ENCODE measurements at regions not wholly inside any gene's neighbourhood (a gene's known extent, or its start where the extent isn't known, plus 50 kb on each side); places are given as distances from the start of the nearest gene placed in this dataset.

DNA sequence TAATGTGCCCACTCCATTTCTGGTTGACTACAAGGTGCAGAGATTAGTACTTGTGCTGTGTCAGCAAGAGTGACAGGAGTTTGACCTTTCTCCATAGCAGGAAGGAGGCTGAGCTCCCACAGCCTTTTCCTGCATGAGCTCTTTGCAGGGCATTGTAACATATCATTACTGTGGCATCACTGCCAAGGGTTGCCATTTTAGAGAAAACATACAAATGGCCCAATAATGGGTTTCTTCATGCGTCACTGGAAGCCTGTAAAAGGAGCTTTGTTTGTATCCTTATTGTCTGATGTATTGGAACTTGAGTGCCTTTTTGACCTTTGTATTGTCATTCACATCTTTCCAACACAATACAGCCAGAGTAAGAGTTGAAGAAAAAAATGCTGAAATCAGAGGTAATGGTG, 323.0 kb upstream of the CDIN1 start:
- no peak for DNase-seq (ENCODE audit: low read depth in 3 of 3)

DNA sequence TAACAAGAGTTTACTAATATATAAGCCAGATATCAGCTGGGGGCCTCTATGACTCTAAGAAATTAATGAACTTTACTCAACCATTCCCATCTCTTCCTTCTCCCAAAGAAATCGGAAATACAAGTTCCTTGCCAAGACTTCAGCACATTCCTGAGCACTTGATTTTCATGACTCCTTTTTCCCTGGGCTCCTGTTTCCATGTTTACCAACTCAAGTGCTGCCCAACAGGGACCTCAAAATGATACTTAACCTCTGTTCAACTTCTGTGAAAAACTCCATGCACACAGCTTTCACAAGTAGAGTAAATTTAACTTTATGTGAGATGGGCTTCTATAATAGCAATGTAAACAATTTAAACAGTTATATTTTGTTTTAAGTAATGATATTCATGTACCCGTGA, 315.8 kb upstream of the CDIN1 start:
- no peak for DNase-seq (ENCODE audit: low read depth in 3 of 3)

- DNase-seq (ENCODE audit: low read depth in 3 of 3) = no peak
Measured at GRCh38 chr15:36265422-36265821, 314.0 kb upstream of the CDIN1 start.

DNA sequence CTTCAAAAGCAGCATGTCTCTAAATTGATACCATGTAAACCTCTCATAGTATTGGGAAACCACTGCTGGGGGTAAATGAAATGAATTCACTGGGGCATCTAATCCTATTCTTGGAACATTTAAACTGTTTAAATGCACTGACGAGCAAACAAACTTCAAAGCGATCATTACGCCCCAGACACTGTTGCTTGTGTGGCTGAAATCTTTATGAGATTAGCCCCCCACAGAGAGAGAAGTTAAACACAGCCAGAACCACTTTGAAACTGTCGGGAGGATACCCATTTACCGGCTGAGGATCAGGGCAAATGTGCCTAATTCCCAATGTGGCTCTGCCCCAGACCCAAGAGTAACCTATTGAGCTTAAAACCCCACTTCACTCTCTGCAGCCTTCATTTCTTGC, 308.4 kb upstream of the CDIN1 start:
- DNase-seq (ENCODE audit: low read depth in 3 of 3) = no peak

GRCh38 chr15:36275656-36276055, 303.8 kb upstream of the CDIN1 start:
- no peak for DNase-seq (ENCODE audit: low read depth in 3 of 3)

DNA sequence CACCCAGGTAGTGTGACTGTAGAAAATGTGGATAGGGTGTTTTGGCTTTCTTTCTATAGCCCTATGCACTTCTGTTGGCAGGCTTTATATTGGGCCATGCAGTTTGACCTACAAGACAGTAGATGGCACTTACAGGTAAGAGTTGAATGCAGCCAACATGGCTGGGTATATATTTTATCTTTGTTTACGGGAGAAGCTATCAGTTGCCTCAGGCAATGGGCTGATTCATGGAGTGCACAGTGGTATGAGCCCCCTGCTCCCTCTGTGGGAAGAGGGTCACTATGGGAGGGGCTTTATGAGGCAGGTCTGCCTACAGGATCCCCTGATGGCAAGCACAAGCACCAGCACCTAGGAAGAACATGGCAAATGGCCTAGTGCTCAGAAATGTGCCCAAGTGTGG, 301.2 kb upstream of the CDIN1 start:
- DNase-seq (ENCODE audit: low read depth in 3 of 3) = no peak

DNA sequence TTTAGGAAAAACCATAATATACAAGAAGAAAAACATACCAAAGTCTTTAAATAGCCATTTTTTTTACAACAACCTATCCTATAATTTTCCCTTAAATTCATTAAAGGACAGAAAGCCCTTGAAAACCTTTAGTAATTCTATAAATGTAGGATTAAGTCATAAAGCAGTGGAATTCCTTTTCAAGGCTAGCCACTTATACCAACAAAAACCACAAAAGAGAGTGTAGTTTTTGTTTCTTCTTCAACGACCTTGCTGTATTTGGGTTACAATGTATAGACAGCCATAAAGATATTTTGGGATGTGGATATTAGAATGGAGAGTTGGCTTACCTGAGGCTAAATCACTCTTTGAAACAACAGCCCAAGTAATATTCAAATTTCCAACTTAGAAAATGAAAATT, 296.6 kb upstream of the CDIN1 start:
- no peak for DNase-seq (ENCODE audit: low read depth in 3 of 3)

- DNase-seq (ENCODE audit: low read depth in 3 of 3) = no peak
Measured at GRCh38 chr15:36284911-36285310, 294.5 kb upstream of the CDIN1 start.

DNA sequence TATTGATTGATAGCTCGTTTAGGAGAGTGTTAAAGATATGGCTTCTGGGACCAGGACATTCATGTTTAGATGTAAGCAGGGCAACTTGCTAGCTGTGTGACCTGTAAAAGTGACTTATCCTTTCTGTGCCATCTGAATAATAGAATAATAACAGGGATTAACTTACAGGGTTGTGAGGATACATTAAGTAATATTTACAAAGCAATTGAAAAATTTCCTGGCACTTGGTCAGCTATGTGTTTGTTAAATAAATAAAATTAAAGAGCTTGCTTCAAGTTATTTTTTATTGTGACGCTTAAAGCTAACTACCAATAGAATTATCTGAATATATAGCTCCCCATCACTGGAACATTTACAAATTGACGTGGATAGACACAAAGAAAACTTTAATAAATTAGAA, 287.9 kb upstream of the CDIN1 start:
- no peak for DNase-seq (ENCODE audit: low read depth in 3 of 3)

DNA sequence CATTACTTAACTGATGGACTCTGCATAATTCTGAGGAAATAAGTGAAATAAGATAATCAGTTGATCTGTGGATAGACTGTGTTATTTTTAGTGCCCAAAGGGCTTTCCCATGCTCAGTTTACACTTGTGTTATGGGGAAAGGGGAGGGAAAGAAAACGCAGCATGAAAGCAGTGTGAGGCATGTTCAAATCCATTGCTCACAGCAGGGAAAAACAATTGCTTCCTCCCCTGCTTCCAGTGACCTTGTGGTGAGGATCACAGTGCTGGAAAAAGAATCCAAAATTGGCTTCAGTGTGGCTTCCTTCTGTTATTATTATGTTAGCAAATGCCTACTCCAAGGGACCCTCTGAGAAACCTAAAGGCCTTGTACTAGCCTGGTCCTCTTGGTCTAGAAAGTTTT, 285.1 kb upstream of the CDIN1 start:
- DNase-seq (ENCODE audit: low read depth in 3 of 3) = no peak

- DNase-seq (ENCODE audit: low read depth in 3 of 3) = no peak
Measured at GRCh38 chr15:36301947-36302346, 277.5 kb upstream of the CDIN1 start.

DNA sequence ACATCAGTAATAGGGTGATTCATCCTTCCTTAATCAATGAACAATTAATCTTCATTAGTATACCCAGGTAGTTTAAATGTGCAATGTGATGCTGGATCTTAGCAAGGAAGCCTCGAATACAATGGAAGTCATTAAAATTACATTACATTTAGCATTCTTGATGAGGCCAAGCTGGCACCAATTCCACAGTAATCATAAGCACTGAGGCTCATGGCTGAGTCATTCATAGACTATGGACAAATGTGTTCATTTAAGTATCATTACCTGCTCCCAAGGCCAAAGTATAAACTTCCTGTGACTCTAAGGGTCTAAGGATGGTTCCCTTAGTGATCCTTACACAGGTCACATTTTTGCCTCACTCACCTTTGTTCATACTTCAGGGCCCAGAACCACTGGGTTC, 266.4 kb upstream of the CDIN1 start:
- DNase-seq (ENCODE audit: low read depth in 3 of 3) = no peak

DNA sequence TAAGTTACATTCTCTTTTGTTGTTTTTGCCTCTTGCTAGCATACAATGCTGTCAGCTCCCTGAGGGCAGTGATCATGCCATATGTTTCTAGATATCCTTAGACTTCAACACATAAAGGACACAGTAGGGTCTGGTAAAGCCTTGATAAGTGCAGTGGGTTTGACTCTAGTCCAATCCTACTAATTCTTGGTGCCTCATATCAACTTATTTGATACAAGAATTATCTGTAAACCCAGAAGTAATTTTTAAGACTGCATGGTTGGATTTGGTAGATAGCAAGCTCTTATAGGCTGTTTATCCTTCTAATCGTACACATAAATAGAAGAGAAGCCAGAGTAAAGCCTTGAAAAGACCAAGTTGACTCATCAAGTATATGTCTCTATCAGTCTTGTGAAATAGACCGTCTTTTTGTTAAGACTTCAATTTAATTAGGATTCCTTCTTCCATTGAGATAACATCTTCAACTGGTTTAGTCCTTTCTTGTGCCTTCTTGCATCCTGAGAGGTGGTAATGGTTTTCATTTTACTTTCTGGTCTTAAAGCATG, 265.6 kb upstream of the CDIN1 start:
- DNase-seq (ENCODE audit: low read depth in 3 of 3) = no peak

DNA sequence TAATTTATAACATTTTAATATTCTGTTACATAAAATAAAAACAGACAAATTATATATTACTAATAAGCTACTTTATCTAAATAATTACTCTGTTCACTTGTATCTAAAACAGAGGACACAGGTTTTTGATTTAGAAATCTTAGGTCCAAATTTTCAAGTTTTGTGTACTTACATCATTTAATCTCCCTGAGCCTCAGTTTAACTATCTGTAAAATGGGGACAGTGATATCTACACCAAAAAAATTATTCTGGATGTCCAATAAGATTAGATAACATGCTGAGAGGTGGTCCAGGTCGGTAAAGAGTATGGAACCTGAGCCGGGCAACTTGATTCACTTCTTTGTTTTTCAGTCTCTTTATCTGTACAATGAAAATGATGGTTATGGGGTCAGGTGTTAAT, 263.8 kb upstream of the CDIN1 start:
- no peak for DNase-seq (ENCODE audit: low read depth in 3 of 3)

DNA sequence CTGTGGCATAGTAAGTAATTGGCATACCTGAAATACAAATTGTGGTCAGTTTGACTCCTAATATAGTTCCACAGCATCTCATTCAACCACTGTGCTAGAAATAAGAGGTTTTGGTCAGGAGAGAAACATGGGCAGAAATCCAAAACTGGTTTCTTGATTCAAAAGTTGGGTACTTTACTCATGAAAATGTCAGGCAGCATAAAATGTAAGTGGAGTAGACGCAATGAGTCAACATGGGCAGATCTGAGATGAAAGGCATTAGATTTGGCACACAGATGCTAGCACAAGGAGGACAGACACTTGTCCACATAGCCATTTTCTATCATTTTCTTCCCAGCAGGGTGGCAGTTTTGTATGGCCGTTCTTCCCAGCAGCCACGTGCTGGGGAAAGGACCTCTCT, 255.8 kb upstream of the CDIN1 start:
- no peak for DNase-seq (ENCODE audit: low read depth in 3 of 3)

GRCh38 chr15:36325206-36325605, 254.2 kb upstream of the CDIN1 start:
- no peak for DNase-seq (ENCODE audit: low read depth in 3 of 3)

- no peak for DNase-seq (ENCODE audit: low read depth in 3 of 3)
Measured at GRCh38 chr15:36329592-36329991, 249.8 kb upstream of the CDIN1 start.

GRCh38 chr15:36330598-36330997, 248.8 kb upstream of the CDIN1 start:
- no peak for DNase-seq (ENCODE audit: low read depth in 3 of 3)

DNA sequence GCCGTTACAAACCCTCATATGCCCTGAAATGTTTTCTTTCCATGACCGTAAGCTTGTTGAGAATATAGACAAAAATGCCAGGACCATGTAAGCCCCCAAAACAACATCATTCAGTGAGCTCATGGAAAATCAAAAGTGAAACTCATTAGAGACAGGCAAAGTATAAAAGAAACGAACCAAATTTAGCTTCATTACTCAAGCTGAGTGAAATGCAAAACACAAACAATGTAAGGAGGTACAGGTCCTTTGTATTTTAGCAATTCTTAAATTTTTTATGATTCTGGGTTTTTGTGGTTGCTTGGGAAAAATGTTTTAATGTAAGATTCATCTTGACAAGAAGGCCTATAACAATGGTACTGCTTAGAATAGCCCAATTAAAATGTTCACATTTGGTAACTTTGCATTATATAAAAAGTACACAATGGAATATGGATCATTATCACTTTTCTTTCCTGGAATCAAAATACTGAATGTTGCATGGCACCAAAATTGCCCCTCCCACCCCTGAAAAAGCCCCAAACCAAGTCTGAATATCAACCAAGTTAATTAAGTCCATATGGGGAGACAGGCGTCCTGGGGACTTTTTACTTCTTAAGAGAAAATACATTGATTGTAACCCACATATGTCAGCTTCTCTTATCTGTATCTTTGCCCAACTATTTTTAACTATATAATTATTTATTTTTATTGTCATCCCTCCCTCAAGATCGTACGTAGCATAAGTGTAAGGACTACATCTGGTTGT, 247.7 kb upstream of the CDIN1 start:
- DNase-seq (ENCODE audit: low read depth in 3 of 3) = no peak

DNA sequence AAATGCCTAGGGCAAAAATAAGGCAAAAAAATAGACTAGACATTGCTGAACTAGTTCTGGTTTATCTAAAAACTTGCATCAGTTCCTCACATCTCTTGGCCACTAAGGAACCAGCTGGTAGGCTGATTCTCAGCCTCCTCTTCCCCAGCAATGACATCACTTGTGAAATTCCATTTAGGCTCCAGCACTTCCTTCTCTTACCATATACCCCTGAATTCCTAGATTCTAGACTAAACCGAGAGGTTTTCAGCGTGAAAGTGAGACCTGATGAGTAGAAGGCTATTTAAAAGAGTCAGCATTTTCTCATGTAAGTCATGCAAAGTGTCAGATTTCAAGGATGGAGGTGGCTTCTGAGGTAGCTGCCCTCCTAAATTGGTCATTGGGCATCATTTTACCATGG, 247.1 kb upstream of the CDIN1 start:
- no peak for DNase-seq (ENCODE audit: low read depth in 3 of 3)

GRCh38 chr15:36332896-36333295, 246.5 kb upstream of the CDIN1 start:
- no peak for DNase-seq (ENCODE audit: low read depth in 3 of 3)

- no peak for DNase-seq (ENCODE audit: low read depth in 3 of 3)
Measured at GRCh38 chr15:36334059-36334458, 245.4 kb upstream of the CDIN1 start.

DNA sequence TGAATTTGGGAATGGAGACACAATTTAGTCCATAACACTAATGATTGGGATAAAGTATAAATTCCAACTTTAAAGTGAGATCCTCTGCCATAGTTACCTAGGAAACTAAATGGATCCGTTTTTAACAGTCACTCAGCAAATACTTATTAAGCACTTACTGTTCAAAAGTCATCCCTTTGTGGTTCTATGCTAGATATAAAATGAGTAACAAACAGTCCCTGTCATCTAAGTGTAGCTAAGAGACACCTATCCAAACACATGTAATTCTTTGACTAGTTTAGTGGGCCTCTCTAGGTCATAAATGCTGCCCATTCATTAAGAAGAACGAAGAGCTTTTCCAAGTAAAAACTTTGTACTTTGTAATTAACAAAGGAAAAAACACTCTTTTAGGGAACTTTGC, 244.2 kb upstream of the CDIN1 start:
- no peak for DNase-seq (ENCODE audit: low read depth in 3 of 3)

DNA sequence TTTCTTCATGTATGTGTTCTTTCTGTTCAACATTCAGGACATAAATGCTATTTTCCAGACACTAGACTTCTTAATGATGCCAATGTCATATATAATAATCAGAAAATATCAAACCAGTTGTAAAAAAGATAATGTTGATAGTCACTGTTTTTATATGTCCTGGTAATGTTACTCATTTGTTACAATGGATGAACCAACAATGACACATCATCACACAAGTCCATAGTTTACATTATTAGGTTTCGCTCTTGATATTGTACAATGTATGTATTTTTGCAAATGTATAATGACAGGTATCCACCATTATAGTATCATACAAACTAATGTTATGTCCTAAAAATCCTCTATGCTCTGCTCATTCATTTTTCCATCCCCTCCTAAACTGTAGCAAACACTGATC, 243.8 kb upstream of the CDIN1 start:
- DNase-seq (ENCODE audit: low read depth in 3 of 3) = no peak

Data from stimulated activated CD4-positive, alpha-beta T cell treated with anti-CD3 and anti-CD28 coated beads, TNF-alpha, amount 100 ng/mL, for 48 hours (primary cell).